Neural cell (in vitro differentiated cells): ENCODE measurements at regions not wholly inside any gene's neighbourhood (a gene's known extent, or its start where the extent isn't known, plus 50 kb on each side); places are given as distances from the start of the nearest gene placed in this dataset.

Experiments
- H2AFZ ChIP-seq: fragments of 200-600, 300-800 bp; sonication (generic), shearing (Covaris generic); 2 replicates; pipeline ENCODE4 v1.6.0; 2014; ENCODE audit warnings: low read depth, mild to moderate bottlenecking, antibody characterized with exemption, low read length, moderate library complexity
- H3F3A ChIP-seq: fragments of 200-600 bp; shearing (Covaris generic); 2 replicates; pipeline ENCODE4 v1.6.1; 2016; ENCODE audit warnings: mild to moderate bottlenecking, moderate library complexity, mixed read lengths, antibody characterized with exemption, low read length; ENCODE audit not compliant: insufficient read depth, poor library complexity, severe bottlenecking
- H3K27ac ChIP-seq: fragments of 200-600, 300-800 bp; sonication (generic), shearing (Covaris generic); 2 replicates; pipeline ENCODE4 v1.5.1; 2014; ENCODE audit warnings: mild to moderate bottlenecking, low read length, moderate library complexity
- H3K27me3 ChIP-seq: fragments of 300-800, 200-600 bp; sonication (generic), shearing (Covaris generic); 2 replicates; pipeline ENCODE4 v1.6.0; 2014; ENCODE audit warnings: mild to moderate bottlenecking, low read depth, low read length, moderate library complexity; ENCODE audit not compliant: insufficient read depth
- H3K36me3 ChIP-seq: fragments of 300-800, 200-600 bp; sonication (generic), shearing (Covaris generic); 2 replicates; pipeline ENCODE4 v1.5.1; 2014; ENCODE audit warnings: mild to moderate bottlenecking, antibody characterized with exemption, low read length, moderate library complexity; ENCODE audit not compliant: insufficient read depth
- H3K4me2 ChIP-seq: fragments of 300-800, 200-600 bp; sonication (generic), shearing (Covaris generic); 2 replicates; pipeline ENCODE4 v1.6.0; 2014; ENCODE audit warnings: mild to moderate bottlenecking, low read length
- H3K4me3 ChIP-seq: fragments of 300-800, 200-600 bp; sonication (generic), shearing (Covaris generic); 2 replicates; pipeline ENCODE4 v1.5.1; 2014; ENCODE audit warnings: mild to moderate bottlenecking, low read length, moderate library complexity
- H3K79me2 ChIP-seq: fragments of 200-600 bp; shearing (Covaris generic); replicated peaks from 2 replicates; pipeline ENCODE4 v1.6.0; 2014; ENCODE audit warnings: mild to moderate bottlenecking, low read length, moderate library complexity; ENCODE audit not compliant: insufficient read depth
- H3K9ac ChIP-seq: fragments of 300-800, 200-600 bp; sonication (generic), shearing (Covaris generic); 2 replicates; pipeline ENCODE4 v1.6.1; 2016; ENCODE audit warnings: mild to moderate bottlenecking, low read length, mixed read lengths
- H3K9me2 ChIP-seq: fragments of 200-600 bp; shearing (Covaris generic); 2 replicates; pipeline ENCODE4 v1.6.1; 2016; ENCODE audit warnings: mild to moderate bottlenecking, low read length, mixed read lengths; ENCODE audit not compliant: insufficient read depth
- H3K9me3 ChIP-seq: fragments of 200-600, 300-800 bp; sonication (generic), shearing (Covaris generic); 2 replicates; pipeline ENCODE4 v1.6.1; 2016; ENCODE audit warnings: mild to moderate bottlenecking, mixed run types, low read length, moderate library complexity, mixed read lengths
- H4K20me1 ChIP-seq: fragments of 200-600 bp; shearing (Covaris generic); 2 replicates; pipeline ENCODE4 v1.6.1; 2016; ENCODE audit warnings: mild to moderate bottlenecking, mixed run types; ENCODE audit not compliant: insufficient read depth
- CTCF ChIP-seq: fragments of 450-650 bp; IDR thresholded peaks from 2 replicates; pipeline ENCODE4 v1.5.1; 2014; ENCODE audit warnings: antibody characterized with exemption, mild to moderate bottlenecking, moderate library complexity; ENCODE audit not compliant: poor library complexity, severe bottlenecking
- EP300 ChIP-seq: fragments of 450-650 bp; conservative IDR thresholded peaks from 2 replicates; pipeline ENCODE4 v1.6.1; 2014; ENCODE audit warnings: antibody characterized with exemption, mild to moderate bottlenecking, moderate library complexity; ENCODE audit not compliant: poor library complexity, severe bottlenecking
- EZH2 ChIP-seq: fragments of 200-600, 300-800 bp; shearing (Covaris generic), sonication (generic); IDR thresholded peaks from 2 replicates; pipeline ENCODE4 v1.6.1; 2014; ENCODE audit warnings: antibody characterized with exemption, low read length, borderline replicate concordance, mild to moderate bottlenecking; ENCODE audit not compliant: insufficient read depth, poor library complexity, severe bottlenecking
- MXI1 ChIP-seq: fragments of 450-650 bp; conservative IDR thresholded peaks from 2 replicates; pipeline ENCODE4 v1.6.1; 2014; ENCODE audit warnings: antibody characterized with exemption, mild to moderate bottlenecking; ENCODE audit not compliant: poor library complexity, severe bottlenecking
- POLR2AphosphoS5 ChIP-seq: IDR thresholded peaks from 2 replicates; pipeline ENCODE4 v1.6.1; 2012
- RAD21 ChIP-seq: fragments of 450-650 bp; conservative IDR thresholded peaks from 2 replicates; pipeline ENCODE4 v1.6.1; 2014; ENCODE audit warnings: antibody characterized with exemption, mild to moderate bottlenecking, moderate library complexity
- REST ChIP-seq: IDR thresholded peaks from 2 replicates; pipeline ENCODE4 v1.6.1; 2012; ENCODE audit warnings: borderline replicate concordance
- SMC3 ChIP-seq: fragments of 450-650 bp; conservative IDR thresholded peaks from 2 replicates; pipeline ENCODE4 v1.6.1; 2014; ENCODE audit warnings: antibody characterized with exemption, mild to moderate bottlenecking, moderate library complexity; ENCODE audit not compliant: poor library complexity
- TAF1 ChIP-seq: IDR thresholded peaks from 2 replicates; pipeline ENCODE4 v1.6.1; 2012; ENCODE audit warnings: low read depth

- no peak overlapping the region for H2AFZ ChIP-seq
- no peaks in the 10 kb centered on the region for H3K79me2 ChIP-seq
- no peak overlapping the region for H3K4me2 ChIP-seq
- no peak overlapping the region for H3K27ac ChIP-seq
- no peaks in the 10 kb centered on the region for H3K9me3 ChIP-seq
- no peaks in the 10 kb centered on the region for H3K9me2 ChIP-seq
- H3F3A ChIP-seq = no peaks in the 10 kb centered on the region
- H3K4me3 ChIP-seq = no peak overlapping the region
- TF ChIP-seq POLR2AphosphoS5 (no peak), MXI1 (no peak), EZH2 (no peak), RAD21 (no peak), SMC3 (no peak), CTCF (no peak)
- H3K9ac ChIP-seq = no peak overlapping the region
- H3K36me3 ChIP-seq = no peaks in the 10 kb centered on the region
- no peaks in the 10 kb centered on the region for H3K27me3 ChIP-seq
- no peaks in the 10 kb centered on the region for H4K20me1 ChIP-seq
Measured at GRCh38 chr4:104899863-104900262, 246.8 kb upstream of the TET2 start.

GRCh38 chr4:104901438-104901837, 245.2 kb upstream of the TET2 start:
- TF ChIP-seq EZH2 (no peak), EP300 (peak; percentile 46)
- H3K4me3 ChIP-seq = peak overlapping the region; percentile 17
- no peaks in the 10 kb centered on the region for H4K20me1 ChIP-seq
- H3K36me3 ChIP-seq = no peaks in the 10 kb centered on the region
- no peaks in the 10 kb centered on the region for H3K27me3 ChIP-seq
- no peaks in the 10 kb centered on the region for H3K9me2 ChIP-seq
- no peak overlapping the region for H2AFZ ChIP-seq
- H3K79me2 ChIP-seq = no peaks in the 10 kb centered on the region
- H3K9ac ChIP-seq = no peak overlapping the region
- no peak overlapping the region for H3K27ac ChIP-seq
- H3F3A ChIP-seq = no peaks in the 10 kb centered on the region
- no peaks in the 10 kb centered on the region for H3K9me3 ChIP-seq
- H3K4me2 ChIP-seq = no peak overlapping the region

- H3K9me3 ChIP-seq = no peaks in the 10 kb centered on the region
- H3K27ac ChIP-seq = no peak overlapping the region
- TF ChIP-seq CTCF (no peak), REST (no peak), MXI1 (no peak), TAF1 (no peak), SMC3 (no peak), EZH2 (no peak), EP300 (no peak), POLR2AphosphoS5 (no peak), RAD21 (no peak)
- no peak overlapping the region for H3K4me2 ChIP-seq
- no peak overlapping the region for H3K9ac ChIP-seq
- H2AFZ ChIP-seq = no peak overlapping the region
- H3K36me3 ChIP-seq = no peaks in the 10 kb centered on the region
- H3K9me2 ChIP-seq = no peaks in the 10 kb centered on the region
- H3K27me3 ChIP-seq = no peaks in the 10 kb centered on the region
- no peaks in the 10 kb centered on the region for H3F3A ChIP-seq
- no peaks in the 10 kb centered on the region for H3K79me2 ChIP-seq
- no peak overlapping the region for H3K4me3 ChIP-seq
- no peaks in the 10 kb centered on the region for H4K20me1 ChIP-seq
Measured at GRCh38 chr4:104901961-104902605, 244.6 kb upstream of the TET2 start.
